Ascending aorta (tissue), 2 donors: ENCODE measurements at regions not wholly inside any gene's neighbourhood (a gene's known extent, or its start where the extent isn't known, plus 50 kb on each side); places are given as distances from the start of the nearest gene placed in this dataset.
"Not testable (repeated sequence)": the region's sequence is repeated elsewhere in the genome, so short reads cannot be mapped to it uniquely, and the experiment has no call there.

Experiments
- DNase-seq, 2 donors: peaks; one replicate each; pipeline ENCODE4 v3.0.0-alpha.2; 2019; ENCODE audit warnings: low spot score in 2 of 2
- H3K27ac ChIP-seq, 2 donors: fragments of 200-600 bp; sonication (generic); one replicate each; pipeline ENCODE4 v1.5.1; 2016 to 2017; ENCODE audit warnings: mild to moderate bottlenecking in 1 of 2
- H3K27me3 ChIP-seq: fragments of 200-600 bp; sonication (generic); one replicate; pipeline ENCODE4 v1.5.1; 2017
- H3K36me3 ChIP-seq, 2 donors: fragments of 200-600 bp; sonication (generic); one replicate each; pipeline ENCODE4 v1.5.1; 2016
- H3K4me1 ChIP-seq, 2 donors: fragments of 200-600 bp; sonication (generic); one replicate each; pipeline ENCODE4 v1.5.1; 2016 to 2017; ENCODE audit warnings: mild to moderate bottlenecking in 1 of 2
- H3K4me3 ChIP-seq, 2 donors: fragments of 200-600 bp; sonication (generic); one replicate each; pipeline ENCODE4 v1.5.1; 2016 to 2017; ENCODE audit warnings: mild to moderate bottlenecking in 1 of 2
- H3K9me3 ChIP-seq, 2 donors: fragments of 200-600 bp; sonication (generic); one replicate each; pipeline ENCODE4 v1.5.1; 2016
- CTCF ChIP-seq, 3 experiments: fragments of 200-600 bp in 2 of 3; fragments of 450-650 bp in 1 of 3; sonication (generic) in 2 of 3; IDR thresholded peaks; one replicate each; pipeline ENCODE4 v1.5.1; 2016 to 2019; ENCODE audit warnings: antibody characterized with exemption in 3 of 3, mild to moderate bottlenecking in 1 of 3, moderate library complexity in 1 of 3
- intact Hi-C: fragments of 100-400 bp; cut with DNase I; formaldehyde crosslinking; loops from one replicate; pipeline ENCODE4 v1.15.1; 2023

- intact Hi-C loops = no loop called here
- Histone ChIP-seq H3K4me1 (no peaks in the 10 kb centered on the region), H3K27ac (no peak overlapping the region), H3K36me3 (no peaks in the 10 kb centered on the region), H3K27me3 (no peaks in the 10 kb centered on the region), H3K9me3 (no peaks in the 10 kb centered on the region), H3K4me3 (no peak overlapping the region)
- TF ChIP-seq CTCF (IDR thresholded peaks at IDR 0.05) = no peak
- no peak for DNase-seq
Observed at GRCh38 chr3:69642606-69643005, 96.7 kb upstream of the MITF start.

GRCh38 chr3:69639851-69640250 lies 99.4 kb upstream of the MITF start:
- Histone ChIP-seq H3K4me3 (no peak overlapping the region), H3K27ac (no peak overlapping the region), H3K36me3 (no peaks in the 10 kb centered on the region), H3K27me3 (no peaks in the 10 kb centered on the region), H3K4me1 (no peaks in the 10 kb centered on the region), H3K9me3 (no peaks in the 10 kb centered on the region)
- intact Hi-C loops = no loop called here
- no peak for DNase-seq
- TF ChIP-seq CTCF (IDR thresholded peaks at IDR 0.05) = no peak

- no peaks in the 10 kb centered on the region for H3K4me1 ChIP-seq
- no peaks in the 10 kb centered on the region for H3K36me3 ChIP-seq
- TF ChIP-seq CTCF (IDR thresholded peaks at IDR 0.05) = no peak
- DNase-seq = no peak
- no peak overlapping the region for H3K4me3 ChIP-seq
- no peaks in the 10 kb centered on the region for H3K27me3 ChIP-seq
- no peak overlapping the region for H3K27ac ChIP-seq
- intact Hi-C loops = no loop called here
- H3K9me3 ChIP-seq = peaks cover 0 to 8% of the 10 kb centered on the region in 2 donors
Observed at GRCh38 chr3:69628951-69629350, 110.3 kb upstream of the MITF start.

GRCh38 chr3:69613286-69613685 lies 126.0 kb upstream of the MITF start:
- no peaks in the 10 kb centered on the region for H3K4me1 ChIP-seq
- TF ChIP-seq CTCF (IDR thresholded peaks at IDR 0.05) = no peak
- no peaks in the 10 kb centered on the region for H3K9me3 ChIP-seq
- no peaks in the 10 kb centered on the region for H3K36me3 ChIP-seq
- DNase-seq = no peak
- no peak overlapping the region for H3K27ac ChIP-seq
- intact Hi-C loops = no loop called here
- no peaks in the 10 kb centered on the region for H3K27me3 ChIP-seq
- no peak overlapping the region for H3K4me3 ChIP-seq

GRCh38 chr3:69612791-69613190 lies 126.5 kb upstream of the MITF start:
- Histone ChIP-seq H3K4me3 (no peak overlapping the region), H3K36me3 (no peaks in the 10 kb centered on the region), H3K4me1 (no peaks in the 10 kb centered on the region), H3K27ac (no peak overlapping the region), H3K27me3 (no peaks in the 10 kb centered on the region), H3K9me3 (no peaks in the 10 kb centered on the region)
- no peak for TF ChIP-seq CTCF (IDR thresholded peaks at IDR 0.05)
- DNase-seq = no peak
- intact Hi-C loops = no loop called here

- intact Hi-C loops, H3K36me3 ChIP-seq, H3K4me1 ChIP-seq, H3K27me3 ChIP-seq, DNase-seq, H3K4me3 ChIP-seq, H3K27ac ChIP-seq, H3K9me3 ChIP-seq: not testable (repeated sequence)
Observed at GRCh38 chr3:69609566-69609965, 129.7 kb upstream of the MITF start.
